ENCODE measurements at regions not wholly inside any gene's neighbourhood (a gene's known extent, or its start where the extent isn't known, plus 50 kb on each side); places are given as distances from the start of the nearest gene placed in this dataset.

DNA sequence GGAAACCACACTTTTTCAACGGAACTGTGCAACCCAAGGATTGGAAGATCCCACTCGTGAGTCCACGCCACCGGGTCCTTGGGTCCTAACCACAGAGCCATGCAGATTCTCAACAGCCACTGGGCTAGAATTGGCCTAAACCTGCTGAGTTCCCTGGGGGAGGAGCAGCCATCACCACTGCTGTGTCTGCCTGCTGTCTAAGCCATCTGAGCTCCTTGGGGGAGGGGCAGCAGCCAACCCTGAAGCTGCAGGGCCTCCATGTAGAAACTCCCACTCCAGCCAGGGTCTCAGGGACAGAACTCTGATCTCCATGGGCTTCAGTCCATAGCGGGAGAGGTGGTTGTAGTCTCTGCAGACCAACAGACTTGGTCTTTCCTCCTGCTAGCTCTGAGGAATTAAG lies 154.6 kb upstream of the VGLL2 start (continued):
- TF ChIP-seq, protein P1, sequence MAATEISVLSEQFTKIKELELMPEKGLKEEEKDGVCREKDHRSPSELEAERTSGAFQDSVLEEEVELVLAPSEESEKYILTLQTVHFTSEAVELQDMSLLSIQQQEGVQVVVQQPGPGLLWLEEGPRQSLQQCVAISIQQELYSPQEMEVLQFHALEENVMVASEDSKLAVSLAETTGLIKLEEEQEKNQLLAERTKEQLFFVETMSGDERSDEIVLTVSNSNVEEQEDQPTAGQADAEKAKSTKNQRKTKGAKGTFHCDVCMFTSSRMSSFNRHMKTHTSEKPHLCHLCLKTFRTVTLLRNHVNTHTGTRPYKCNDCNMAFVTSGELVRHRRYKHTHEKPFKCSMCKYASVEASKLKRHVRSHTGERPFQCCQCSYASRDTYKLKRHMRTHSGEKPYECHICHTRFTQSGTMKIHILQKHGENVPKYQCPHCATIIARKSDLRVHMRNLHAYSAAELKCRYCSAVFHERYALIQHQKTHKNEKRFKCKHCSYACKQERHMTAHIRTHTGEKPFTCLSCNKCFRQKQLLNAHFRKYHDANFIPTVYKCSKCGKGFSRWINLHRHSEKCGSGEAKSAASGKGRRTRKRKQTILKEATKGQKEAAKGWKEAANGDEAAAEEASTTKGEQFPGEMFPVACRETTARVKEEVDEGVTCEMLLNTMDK (IDR thresholded peaks at IDR 0.05; ENCODE audit: borderline replicate concordance, insufficient read depth, low read depth, low read length, poor library complexity, severe bottlenecking), result no peak
- TF ChIP-seq EWSR1 (IDR thresholded peaks at IDR 0.05; ENCODE audit: borderline replicate concordance, low read depth, partially characterized antibody) (no peak), MTA1 (IDR thresholded peaks at IDR 0.05; ENCODE audit: borderline replicate concordance) (no peak), CCAR2 (IDR thresholded peaks at IDR 0.05; ENCODE audit: low read depth, low read length) (no peak), MECOM (CRISPR knock-in tag; IDR thresholded peaks at IDR 0.05) (no peak)
- TF ChIP-seq, protein P2, sequence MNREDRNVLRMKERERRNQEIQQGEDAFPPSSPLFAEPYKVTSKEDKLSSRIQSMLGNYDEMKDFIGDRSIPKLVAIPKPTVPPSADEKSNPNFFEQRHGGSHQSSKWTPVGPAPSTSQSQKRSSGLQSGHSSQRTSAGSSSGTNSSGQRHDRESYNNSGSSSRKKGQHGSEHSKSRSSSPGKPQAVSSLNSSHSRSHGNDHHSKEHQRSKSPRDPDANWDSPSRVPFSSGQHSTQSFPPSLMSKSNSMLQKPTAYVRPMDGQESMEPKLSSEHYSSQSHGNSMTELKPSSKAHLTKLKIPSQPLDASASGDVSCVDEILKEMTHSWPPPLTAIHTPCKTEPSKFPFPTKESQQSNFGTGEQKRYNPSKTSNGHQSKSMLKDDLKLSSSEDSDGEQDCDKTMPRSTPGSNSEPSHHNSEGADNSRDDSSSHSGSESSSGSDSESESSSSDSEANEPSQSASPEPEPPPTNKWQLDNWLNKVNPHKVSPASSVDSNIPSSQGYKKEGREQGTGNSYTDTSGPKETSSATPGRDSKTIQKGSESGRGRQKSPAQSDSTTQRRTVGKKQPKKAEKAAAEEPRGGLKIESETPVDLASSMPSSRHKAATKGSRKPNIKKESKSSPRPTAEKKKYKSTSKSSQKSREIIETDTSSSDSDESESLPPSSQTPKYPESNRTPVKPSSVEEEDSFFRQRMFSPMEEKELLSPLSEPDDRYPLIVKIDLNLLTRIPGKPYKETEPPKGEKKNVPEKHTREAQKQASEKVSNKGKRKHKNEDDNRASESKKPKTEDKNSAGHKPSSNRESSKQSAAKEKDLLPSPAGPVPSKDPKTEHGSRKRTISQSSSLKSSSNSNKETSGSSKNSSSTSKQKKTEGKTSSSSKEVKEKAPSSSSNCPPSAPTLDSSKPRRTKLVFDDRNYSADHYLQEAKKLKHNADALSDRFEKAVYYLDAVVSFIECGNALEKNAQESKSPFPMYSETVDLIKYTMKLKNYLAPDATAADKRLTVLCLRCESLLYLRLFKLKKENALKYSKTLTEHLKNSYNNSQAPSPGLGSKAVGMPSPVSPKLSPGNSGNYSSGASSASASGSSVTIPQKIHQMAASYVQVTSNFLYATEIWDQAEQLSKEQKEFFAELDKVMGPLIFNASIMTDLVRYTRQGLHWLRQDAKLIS (CRISPR knock-in tag; IDR thresholded peaks at IDR 0.05), result no peak
